C4-2B (cell line): ENCODE measurements at regions not wholly inside any gene's neighbourhood (a gene's known extent, or its start where the extent isn't known, plus 50 kb on each side); places are given as distances from the start of the nearest gene placed in this dataset.

Source experiments
- CTCF ChIP-seq: fragments of 450-650 bp; conservative IDR thresholded peaks from 2 replicates; pipeline ENCODE4 v1.5.1; 2017; ENCODE audit warnings: mild to moderate bottlenecking
- ZFX ChIP-seq: fragments of 450-650 bp; IDR thresholded peaks from 2 replicates; pipeline ENCODE4 v1.6.1; 2017

GRCh38 chr3:43962043-43962442 is 271.3 kb downstream of the ABHD5 start:
- no peak for TF ChIP-seq CTCF
- no peak for TF ChIP-seq ZFX
